Right renal pelvis (tissue), 4 donors: ENCODE measurements at regions not wholly inside any gene's neighbourhood (a gene's known extent, or its start where the extent isn't known, plus 50 kb on each side); places are given as distances from the start of the nearest gene placed in this dataset.

ENCODE experiments used
- DNase-seq, 4 donors: peaks; one replicate each; pipeline ENCODE4 v3.0.0-alpha.2; 2013; ENCODE audit warnings: low read depth in 4 of 4, low spot score in 3 of 4, missing footprints in 1 of 4

DNA sequence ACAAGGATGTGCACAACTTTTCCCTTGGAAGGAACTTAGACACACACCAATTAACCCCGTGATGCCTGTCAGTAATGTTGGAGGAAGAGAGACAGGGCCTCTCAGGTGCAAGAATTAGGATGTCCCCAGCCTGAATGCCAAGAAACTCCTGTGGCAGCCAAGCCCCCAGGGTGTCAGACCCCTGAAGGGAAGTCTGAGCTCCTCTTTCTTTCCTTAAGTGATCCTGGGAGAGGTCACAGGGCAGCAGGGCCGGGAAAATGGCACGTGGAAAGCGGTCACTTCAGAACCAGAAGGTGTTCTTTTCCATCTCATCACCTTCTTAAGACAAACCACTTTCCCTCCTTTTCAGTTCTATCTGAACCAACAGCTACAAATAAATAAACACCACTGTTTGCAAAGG is 185.9 kb downstream of the ANAPC1 start:
- DNase-seq = no peak

DNA sequence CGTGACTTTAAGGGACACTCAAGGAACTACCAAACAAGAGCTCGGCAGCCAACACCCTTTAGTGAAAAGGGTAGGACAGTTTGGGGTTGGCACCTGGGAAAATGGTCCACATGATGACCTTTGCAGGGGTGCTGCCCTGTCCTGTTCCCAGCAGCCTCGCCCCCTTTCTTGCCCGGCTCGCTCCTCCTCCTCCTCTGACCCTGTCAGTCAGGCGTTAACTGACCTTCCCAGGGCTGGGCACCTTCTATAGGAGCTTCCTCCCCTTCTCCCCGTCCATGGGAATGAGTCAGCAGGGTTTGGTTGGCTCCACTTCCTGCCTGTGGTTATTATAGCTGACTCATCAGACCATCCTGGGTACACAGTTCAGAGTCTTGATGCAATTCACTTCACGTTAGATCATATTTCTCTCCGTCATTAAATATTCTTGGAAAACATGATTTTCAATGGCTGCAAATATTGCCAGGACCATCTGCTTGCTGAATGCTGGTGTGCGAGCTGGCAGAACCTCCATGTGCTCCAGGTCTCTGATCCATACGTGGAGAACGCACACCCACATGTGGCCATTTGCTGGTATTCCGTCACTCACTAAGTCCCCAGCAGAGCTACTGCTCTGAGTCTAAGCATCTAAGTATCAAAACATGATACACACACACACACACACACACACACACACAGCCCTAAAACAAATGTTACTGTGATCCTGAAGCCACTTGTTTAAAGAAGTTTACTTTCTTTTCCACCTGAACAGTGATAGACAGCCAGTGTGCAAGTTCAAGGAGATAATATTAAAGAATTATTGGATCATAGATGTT is 185.0 kb downstream of the ANAPC1 start:
- no peak for DNase-seq

DNA sequence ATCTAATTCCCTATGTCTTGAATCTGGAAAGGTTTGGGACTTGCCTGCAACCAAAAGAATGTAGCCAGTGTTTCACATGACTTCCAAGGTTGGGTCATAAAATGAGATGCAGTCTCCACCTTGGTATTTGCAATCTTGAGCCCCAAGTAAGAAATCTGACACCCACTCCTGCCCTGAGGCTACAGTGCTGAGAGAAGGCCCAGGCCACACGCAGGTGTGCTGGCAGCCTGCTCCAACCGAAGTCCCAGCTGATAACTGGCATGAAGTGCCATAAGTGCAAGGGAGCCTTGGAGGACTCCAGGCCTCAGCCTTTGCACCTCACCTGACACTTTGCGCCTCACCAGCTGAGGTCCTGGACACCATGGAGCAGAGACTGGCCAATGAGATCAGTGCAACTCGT is 182.7 kb downstream of the ANAPC1 start:
- no peak for DNase-seq

DNA sequence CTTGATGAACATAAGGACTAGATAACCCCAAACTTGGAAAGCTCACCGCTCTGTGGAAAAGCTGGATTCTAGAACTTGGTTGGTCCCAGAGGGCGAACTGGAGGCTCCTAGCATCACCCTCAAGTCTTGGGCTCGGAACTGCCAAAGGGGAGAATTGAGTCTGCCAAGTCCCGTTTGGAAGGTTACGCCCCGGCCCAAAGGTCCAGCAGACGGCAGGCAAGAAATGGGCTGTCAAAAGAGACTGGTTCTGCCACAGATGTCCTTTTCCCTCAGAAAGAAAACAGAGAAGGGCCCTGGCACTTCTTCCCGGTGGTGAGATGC is 182.2 kb downstream of the ANAPC1 start:
- no peak for DNase-seq

DNA sequence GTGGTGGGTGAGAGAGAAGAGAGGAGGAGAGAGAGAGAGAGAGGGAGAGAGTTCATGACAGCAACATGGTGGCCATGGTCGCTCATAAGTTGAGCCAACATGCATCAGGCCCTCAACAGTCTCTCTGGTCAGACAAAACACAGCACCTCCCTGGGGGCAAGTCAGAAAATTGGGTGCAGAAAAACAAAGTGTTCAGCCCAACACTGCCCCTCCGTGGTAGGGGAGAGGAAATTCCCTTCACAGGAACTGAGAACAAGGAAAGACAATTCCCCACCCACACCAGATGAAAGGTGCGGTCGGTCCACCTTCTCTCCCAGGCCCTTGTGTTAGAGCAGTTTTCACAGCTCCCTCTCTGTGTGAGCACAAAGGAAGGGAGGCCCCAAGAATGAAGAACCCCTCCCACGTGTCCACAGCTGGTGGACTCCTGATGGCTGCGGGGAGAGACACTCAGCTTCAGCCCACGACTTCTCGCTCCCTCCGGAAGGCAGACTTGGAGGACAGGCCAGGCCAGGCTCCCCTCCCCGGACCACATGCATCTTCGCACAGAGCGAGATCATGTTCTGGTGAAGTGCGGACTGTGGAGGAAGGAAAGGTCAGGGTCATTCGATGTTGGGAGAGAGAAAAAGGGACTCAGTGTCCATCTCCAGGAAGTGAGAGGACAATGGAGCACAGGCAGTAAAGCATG is 181.7 kb downstream of the ANAPC1 start:
- no peak for DNase-seq

DNA sequence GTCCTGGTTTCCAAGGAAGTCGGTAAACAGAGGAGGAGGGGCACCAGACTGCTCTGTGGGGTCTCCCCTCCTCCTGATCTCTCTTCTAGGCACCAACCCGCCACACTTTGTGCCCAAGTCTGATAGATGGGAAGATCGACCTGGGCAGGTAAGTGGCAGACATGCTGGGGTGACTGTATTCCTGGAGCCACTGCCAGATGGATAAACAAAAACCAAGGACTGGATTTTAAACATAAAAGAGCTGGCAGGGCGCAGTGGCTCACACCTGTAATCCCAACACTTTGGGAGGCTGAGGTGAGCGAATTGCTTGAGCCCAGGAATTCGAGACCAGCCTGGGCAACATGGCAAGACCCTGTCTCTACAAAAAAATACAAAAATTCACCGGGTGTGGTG is 181.2 kb downstream of the ANAPC1 start:
- no peak for DNase-seq

DNA sequence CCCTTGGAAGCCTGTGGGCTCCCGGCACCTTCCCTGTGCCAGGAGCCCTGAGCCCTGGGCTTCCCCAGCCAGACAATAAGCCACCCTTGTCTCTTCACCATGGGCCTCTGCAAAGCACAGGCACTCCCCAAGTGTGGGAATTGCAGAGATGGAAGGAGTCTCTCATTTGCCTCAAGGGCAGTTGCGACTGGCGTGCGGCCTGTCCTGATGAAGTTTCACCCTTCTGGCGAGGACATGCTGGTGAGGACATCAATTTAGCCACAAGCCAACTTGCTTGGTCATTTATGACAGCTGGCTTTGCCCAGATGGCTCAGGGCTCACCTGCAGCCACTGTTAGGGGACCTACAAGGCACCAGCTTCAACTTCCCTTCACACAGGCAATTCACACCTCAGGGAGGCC is 180.2 kb downstream of the ANAPC1 start:
- no peak for DNase-seq

DNA sequence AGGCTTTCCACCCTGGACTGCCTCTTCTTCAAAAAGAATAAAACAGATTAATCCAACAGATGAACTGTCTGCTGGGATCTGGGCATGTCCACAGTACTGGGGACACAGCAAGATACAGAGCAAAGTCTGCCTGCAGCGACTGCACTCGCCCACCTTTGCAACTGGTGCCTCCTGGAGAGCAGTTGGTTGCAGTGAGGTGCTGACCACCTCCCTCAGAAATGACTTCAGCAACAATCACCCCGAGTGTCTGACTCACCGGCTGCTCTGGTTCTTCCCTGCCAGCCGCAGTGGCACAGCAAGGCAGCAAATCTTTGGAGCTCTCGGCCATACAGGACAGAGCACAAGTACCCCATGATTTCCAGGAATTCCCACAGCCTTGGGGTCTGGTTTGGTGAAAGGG is 179.7 kb downstream of the ANAPC1 start:
- DNase-seq = no peak

DNA sequence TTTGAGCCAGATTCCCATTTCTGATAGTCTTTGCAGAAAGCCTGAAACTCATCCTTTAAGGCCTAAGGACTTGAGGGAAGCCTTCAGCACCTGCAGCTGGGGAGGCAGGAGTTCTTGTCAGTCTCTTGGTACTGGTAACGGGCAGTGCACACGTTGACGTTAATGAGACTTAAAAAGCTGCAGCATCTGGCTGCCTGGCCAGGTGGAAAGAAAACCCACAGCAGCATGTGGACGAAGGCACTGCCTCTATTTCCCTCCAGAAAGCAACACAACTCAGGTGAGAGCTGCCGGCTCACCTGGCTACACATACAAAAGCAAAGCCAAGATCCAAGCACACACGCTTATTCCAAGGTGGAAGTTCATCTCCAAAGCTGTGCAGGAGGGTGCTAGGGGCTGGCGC is 178.8 kb downstream of the ANAPC1 start:
- no peak for DNase-seq

DNA sequence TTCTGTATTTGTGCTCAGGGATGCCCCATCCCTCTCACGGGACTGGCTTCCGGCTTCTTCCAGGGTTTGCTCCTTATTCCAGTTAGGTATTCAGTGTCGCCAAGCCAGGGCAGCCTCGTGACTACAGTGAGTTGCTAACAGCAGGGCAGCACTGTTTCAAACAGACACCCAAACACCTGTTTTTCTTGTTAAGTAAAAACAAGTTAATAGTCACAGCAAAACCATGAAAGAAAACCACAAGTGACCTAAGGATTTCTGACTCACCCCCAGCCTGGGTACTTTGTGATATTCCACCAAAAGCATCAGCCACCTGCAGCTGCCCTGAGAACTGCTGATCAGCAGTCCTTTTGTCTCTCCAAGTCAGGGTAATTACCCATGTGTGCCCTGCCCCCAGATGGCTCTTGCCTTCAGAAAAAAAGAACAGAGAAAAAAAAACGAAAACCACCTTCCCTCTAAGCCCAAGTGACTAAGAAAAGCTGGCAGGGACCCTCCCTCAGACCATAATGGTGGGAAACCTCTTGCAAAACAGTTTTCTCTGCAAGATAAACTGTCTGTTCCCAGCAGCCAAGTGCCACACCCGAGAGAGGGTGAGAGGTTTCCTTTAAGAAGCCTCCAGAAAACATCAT is 178.2 kb downstream of the ANAPC1 start:
- peak in 1 of 4 donors; percentile 43 for DNase-seq

DNA sequence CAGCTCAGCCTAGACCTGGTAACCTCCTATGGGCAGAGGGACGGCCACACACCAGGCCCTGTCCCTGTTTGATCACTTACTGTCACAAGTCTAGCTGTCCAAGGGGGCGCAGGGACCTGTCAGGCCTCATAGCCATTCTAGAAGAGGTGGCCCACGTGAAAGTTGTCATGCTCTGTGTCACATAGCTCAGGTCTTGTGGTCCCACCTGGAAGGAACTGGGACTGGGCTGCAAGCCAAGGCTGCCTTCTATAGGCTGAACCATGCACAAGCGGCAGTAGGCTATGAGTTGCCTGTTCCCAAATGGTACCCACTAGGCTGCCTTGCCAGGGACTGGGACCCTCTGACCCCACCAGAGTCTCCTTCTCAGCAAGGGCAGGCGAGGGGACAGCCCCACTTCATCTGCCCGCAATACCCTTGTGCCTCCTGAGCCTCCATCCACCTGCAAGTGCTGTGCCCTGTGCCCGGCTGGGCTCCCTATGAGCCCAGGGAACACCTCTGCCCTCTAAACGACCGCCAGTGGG is 177.5 kb downstream of the ANAPC1 start:
- no peak for DNase-seq

DNA sequence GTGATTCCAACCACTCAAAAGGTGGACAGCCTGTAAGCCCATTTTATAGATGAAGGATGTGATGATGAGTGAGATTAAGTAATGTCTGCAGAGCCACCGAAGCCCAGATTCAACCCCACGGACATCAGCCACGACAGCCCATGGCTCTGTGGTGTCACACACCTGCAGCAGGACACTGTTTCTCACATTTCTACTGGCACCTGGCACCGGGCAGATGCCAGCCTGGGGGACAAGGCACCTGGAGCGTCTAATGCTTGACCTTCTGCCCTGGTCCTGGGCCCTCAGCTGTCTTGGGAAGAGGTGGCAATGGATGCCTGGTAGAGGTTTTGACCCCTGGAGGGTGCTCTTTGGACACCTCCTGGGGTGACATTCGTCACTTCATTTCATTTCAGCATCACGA is 176.3 kb downstream of the ANAPC1 start:
- no peak for DNase-seq

DNA sequence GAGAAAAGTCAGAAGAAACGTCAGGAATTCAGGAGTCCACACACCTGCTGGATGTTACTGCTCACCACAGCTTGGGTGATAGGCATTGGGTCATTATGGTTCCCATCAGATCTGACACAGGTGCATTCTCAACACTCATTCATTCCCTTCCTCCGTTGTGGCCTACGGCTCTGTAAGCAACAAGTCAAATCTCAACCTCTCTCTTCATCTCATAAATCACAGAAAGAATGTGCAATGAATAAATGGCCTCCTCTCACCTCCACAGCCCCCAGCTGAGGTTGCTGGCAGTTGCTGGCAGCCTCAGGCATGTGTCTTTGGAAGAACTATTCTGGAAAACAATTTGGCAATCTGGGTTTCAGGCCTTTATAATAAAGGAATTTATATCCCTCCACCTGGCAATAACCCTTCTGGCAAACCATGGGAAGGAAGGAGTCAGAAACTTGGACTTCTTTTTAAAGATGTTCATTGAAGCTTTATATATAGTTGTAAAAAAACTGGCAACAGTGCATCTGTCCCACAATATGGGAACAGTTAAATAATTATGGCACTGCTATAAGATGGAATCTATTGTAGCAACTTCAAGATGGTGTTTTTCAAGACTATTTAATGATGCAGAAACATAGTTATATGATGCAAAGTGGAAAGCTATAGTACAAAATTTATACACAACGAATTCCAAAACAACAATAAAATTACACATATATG is 175.4 kb downstream of the ANAPC1 start:
- no peak for DNase-seq

DNA sequence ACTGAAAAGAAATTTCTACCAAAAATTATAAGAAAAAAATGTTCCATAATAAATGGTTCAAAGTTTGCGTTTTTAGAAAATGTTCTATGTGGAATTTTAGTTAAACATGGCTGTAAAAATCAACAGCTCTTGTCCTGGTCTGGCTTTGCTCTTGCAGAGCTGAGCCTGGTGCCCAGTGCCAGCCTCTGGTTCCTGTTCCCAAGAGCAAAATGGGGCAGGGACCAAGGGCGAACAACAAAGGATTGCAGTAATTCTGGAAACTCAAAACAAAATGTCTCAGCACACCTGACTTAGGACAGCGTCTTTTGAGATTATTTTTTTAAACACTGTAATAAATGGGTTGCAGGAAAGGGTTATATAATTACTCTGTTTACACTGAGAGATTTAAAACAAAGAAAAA is 174.7 kb downstream of the ANAPC1 start:
- no peak for DNase-seq

DNA sequence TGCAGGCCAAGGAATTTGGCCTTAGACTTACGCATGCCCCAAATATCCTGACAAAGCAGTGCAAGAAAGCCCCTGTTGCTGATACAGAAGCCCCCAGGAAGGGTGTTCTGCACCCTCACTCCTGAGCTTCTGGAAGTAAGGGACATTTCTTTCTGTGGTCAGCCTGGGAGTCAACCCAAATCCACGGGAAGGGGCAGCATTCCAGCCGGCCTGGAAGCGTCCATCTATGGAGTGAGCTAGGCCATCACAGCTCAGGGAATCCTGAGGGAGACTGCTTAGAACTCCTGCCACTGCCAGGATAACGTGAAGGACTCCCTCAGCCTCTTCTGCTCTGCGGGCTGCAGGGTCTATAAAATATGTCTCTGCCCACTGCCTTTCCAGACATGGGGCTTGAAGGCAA is 173.9 kb downstream of the ANAPC1 start:
- no peak for DNase-seq

DNA sequence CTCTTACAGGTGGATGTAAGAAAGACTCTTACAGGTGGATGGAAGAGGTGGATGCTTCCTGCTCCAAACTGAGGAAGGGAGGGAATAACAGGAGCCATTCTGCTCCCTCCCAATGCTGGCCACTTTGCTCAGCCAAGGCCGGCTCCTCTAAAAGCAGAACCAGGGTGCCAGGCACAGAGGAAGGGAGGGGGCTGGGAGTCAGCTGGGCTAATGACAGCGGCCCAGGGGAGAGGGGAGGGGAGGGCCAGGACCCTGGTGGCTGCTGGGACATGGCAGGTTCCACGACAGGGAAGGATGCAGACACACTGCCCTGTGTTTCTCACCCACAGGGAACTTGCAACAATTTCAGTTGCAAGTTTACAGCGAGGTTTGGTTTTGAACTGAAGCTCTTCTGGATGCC is 173.4 kb downstream of the ANAPC1 start:
- no peak for DNase-seq

DNA sequence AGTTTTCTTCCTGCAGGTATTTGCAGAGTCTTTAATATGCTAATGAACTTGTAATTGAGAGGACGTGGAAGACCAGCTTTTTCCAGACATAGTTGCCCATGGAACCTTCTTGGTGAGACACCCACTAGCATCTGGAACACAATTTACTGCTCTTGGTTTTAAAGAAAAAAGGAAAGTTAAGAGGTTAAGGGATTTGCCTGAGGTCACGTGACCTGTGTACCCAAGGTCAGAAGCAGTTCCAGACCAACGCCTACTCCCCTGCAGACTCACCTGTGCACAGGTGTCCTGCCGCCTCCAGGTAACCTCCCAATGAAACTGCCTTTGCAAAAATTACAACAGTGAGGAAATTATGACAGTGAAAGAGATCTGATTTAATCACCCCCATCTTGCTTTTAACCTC is 172.7 kb downstream of the ANAPC1 start:
- DNase-seq = no peak

DNA sequence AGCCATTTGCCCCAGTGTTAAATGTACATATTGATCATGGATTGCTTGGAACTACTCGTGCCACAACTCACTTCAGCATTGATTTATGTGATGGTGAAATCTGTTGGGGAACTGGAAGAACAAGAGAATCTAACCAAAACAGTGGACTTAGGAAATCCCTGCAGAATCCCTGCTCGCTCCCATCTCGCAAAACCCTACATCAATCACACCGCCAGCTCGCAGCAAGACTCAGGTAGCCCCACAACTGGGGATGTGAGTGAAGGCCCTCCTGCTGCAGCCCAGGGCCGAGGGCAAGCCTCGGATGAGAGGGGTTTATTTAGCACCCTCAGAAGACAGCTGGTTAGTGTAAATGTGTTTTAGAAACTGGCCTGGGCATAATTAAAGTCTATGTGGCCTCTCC is 171.6 kb downstream of the ANAPC1 start:
- no peak for DNase-seq

DNA sequence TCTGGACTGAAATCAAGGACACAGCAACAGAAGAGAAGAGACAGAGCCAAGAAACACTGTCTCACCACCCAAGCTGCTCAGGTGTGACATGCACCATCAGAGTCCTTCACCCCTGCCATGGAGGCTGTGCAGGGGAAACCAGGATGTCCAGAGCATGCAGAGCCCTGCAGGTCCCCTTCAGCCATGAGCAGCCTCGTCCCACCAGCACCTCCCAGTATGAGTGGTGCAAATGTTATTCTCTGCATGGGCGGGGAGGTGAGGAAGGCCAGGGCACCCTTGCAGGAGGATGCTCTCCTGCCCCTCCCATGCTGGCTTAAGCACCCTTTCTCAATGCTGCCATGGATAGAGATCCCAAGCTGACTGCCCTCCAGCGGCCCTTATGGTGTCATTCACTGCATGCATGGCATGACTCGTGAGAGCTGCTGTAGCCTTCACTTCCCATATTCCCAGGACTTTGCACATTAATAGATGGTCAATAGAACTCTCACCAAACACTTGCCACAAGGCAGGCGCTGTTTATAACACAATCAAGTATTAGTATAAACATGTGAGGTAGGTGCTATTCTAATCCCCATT is 171.0 kb downstream of the ANAPC1 start:
- no peak for DNase-seq

DNA sequence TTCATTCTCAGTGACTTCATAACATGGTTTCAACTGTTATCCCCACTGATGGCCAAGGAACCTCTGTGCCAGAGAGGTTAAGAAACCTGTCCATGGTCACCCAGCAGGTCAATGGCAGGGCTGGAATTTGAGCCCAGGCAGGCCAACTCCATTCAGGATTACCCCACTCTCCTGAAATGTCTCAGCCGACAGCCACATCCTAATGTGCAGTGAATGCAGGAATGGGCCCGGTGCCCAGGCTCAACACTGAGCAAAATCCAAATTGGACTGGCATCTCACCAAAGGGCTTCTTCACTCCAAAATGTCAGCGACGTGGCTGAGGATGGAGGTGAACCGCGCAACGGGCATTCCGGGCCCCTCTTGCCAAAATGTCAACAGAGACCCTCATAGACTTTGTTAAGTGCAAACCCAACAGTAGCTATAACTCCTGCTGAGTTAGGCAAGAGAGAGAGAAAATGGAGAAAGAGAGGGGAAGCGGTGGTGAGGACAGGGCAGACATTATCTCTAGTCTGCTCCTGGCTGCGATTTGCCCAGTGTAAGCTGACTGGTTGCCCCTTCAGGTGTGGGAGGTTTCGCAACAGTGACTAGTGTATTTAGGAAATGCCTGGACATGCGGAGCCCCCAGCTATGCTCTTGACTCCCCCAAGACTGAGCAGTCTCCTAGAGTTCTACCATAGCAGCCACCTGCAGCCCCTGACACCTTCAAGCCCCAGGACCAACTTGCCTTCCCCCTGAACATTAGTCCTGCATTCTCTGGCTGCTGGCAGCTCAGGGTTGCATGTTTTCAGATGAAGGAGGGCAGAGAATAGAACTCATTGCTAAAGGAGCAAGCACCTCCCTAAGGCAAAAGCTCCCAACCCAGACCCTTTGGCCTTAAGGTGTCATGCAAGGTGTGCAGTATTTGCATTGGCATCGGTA is 167.7 kb downstream of the ANAPC1 start:
- DNase-seq = no peak
